Endodermal cell (in vitro differentiated cells): ENCODE measurements at regions not wholly inside any gene's neighbourhood (a gene's known extent, or its start where the extent isn't known, plus 50 kb on each side); places are given as distances from the start of the nearest gene placed in this dataset.

Experiments
- DNase-seq: peaks from one replicate; pipeline ENCODE4 v3.0.0-alpha.2; 2017
- H3K27ac ChIP-seq: 2 replicates; pipeline ENCODE4 v1.5.1; 2013; ENCODE audit warnings: mild to moderate bottlenecking, low read depth, low read length, moderate library complexity
- H3K27me3 ChIP-seq: 2 replicates; pipeline ENCODE4 v1.6.1; 2013; ENCODE audit warnings: mild to moderate bottlenecking, low read length, moderate library complexity; ENCODE audit not compliant: insufficient read depth, control insufficient read depth, poor library complexity, severe bottlenecking
- H3K36me3 ChIP-seq: 2 replicates; pipeline ENCODE4 v1.7.0; 2013; ENCODE audit warnings: mild to moderate bottlenecking, low read length, moderate library complexity; ENCODE audit not compliant: control insufficient read depth, insufficient read depth
- H3K4me1 ChIP-seq: one replicate; pipeline ENCODE4 v1.7.0; 2013; ENCODE audit warnings: low read length; ENCODE audit not compliant: control insufficient read depth, insufficient read depth
- H3K4me3 ChIP-seq: 2 replicates; pipeline ENCODE4 v1.5.1; 2013; ENCODE audit warnings: mild to moderate bottlenecking, low read length, moderate library complexity
- H3K9ac ChIP-seq: 2 replicates; pipeline ENCODE4 v1.6.1; 2013; ENCODE audit warnings: mild to moderate bottlenecking, low read length, moderate library complexity; ENCODE audit not compliant: poor library complexity, severe bottlenecking; ENCODE audit errors: extremely low read depth
- H3K9me3 ChIP-seq: 2 replicates; pipeline ENCODE4 v1.6.1; 2013; ENCODE audit warnings: mild to moderate bottlenecking, low read length, moderate library complexity; ENCODE audit not compliant: control insufficient read depth
- H3K27ac Mint-ChIP-seq: 2 replicates; pipeline ENCODE4 v1.8.0; 2020; ENCODE audit warnings: mixed read lengths
- H3K27me3 Mint-ChIP-seq: 2 replicates; pipeline ENCODE4 v1.8.0; 2021; ENCODE audit warnings: mild to moderate bottlenecking, mixed read lengths; ENCODE audit not compliant: insufficient read depth
- H3K36me3 Mint-ChIP-seq: 2 replicates; pipeline ENCODE4 v1.8.0; 2020; ENCODE audit warnings: low read depth, mixed read lengths
- H3K4me1 Mint-ChIP-seq: 2 replicates; pipeline ENCODE4 v1.8.0; 2020; ENCODE audit warnings: mixed read lengths
- H3K4me3 Mint-ChIP-seq: 2 replicates; pipeline ENCODE4 v1.8.0; 2020; ENCODE audit warnings: mild to moderate bottlenecking, moderate library complexity, mixed read lengths
- H3K9me3 Mint-ChIP-seq: 2 replicates; pipeline ENCODE4 v1.8.0; 2020; ENCODE audit warnings: mild to moderate bottlenecking, mixed read lengths
- CTCF ChIP-seq: fragments of 200-600 bp; sonication (generic); conservative IDR thresholded peaks from 2 replicates; pipeline ENCODE4 v1.5.0; 2021; ENCODE audit warnings: antibody characterized with exemption, mild to moderate bottlenecking
- WGBS, 2 experiments: methylation state at CpG; one replicate each; pipeline versions ENCODE4 v1.1.5 to v1.1.7; 2013; ENCODE audit warnings: missing lambda C conversion rate in 2 of 2, mixed read lengths in 1 of 2; ENCODE audit not compliant: insufficient coverage in 1 of 2, insufficient read length in 1 of 2; 5-methylcytosine and 5-hydroxymethylcytosine counted together

GRCh38 chr10:9419757-9420156, 1365.3 kb downstream of the GATA3 start:
- Mint-ChIP-seq H3K36me3 (no peaks in the 10 kb centered on the region), H3K27me3 (no peaks in the 10 kb centered on the region), H3K27ac (no peak overlapping the region), H3K4me1 (no peaks in the 10 kb centered on the region), H3K9me3 (peaks cover 15% of the 10 kb centered on the region), H3K4me3 (no peak overlapping the region)
- H3K27me3 ChIP-seq, result no peaks in the 10 kb centered on the region
- H3K4me3 ChIP-seq, result no peak overlapping the region
- no peak overlapping the region for H3K27ac ChIP-seq
- H3K4me1 ChIP-seq, result no peaks in the 10 kb centered on the region
- peaks cover 13% of the 10 kb centered on the region for H3K9me3 ChIP-seq
- no peak overlapping the region for H3K9ac ChIP-seq
- no peak for TF ChIP-seq CTCF
- H3K36me3 ChIP-seq, result no peaks in the 10 kb centered on the region
- no peak for DNase-seq

DNA sequence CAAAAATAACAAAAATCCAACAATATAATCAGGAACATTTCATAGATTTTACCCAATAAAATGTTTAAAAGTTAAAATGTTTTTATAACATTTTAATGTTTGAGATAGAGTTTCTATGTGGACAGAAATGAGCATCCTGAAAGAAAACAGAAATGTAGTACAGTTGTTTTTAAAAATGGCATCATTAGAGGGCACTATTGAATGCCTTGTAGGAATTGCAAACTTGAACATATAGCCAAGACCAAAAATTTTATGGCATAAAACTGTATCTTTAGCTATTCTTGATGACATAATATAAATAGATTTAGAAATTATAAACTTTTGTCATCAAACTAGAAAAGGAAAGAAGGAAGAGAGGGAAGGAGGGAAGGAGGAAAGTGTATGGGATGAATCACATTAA, 1372.7 kb downstream of the GATA3 start:
- no peak for TF ChIP-seq CTCF
- peaks cover 22% of the 10 kb centered on the region for H3K9me3 ChIP-seq
- no peak overlapping the region for H3K4me3 Mint-ChIP-seq

GRCh38 chr10:9437131-9437530, 1382.6 kb downstream of the GATA3 start:
- H3K4me1 ChIP-seq, result no peaks in the 10 kb centered on the region
- WGBS, 2 experiments, result 95% methylated on average over 2 of the region's 2 CpGs
- TF ChIP-seq CTCF, result no peak
- no peaks in the 10 kb centered on the region for H3K27me3 ChIP-seq
- no peaks in the 10 kb centered on the region for H3K36me3 ChIP-seq
- Mint-ChIP-seq H3K4me1 (no peaks in the 10 kb centered on the region), H3K9me3 (peaks cover 9% of the 10 kb centered on the region), H3K27ac (no peak overlapping the region), H3K36me3 (no peaks in the 10 kb centered on the region), H3K27me3 (no peaks in the 10 kb centered on the region), H3K4me3 (no peak overlapping the region)
- no peak overlapping the region for H3K9ac ChIP-seq
- peak; percentile 46 for DNase-seq
- H3K9me3 ChIP-seq, result peaks cover 10% of the 10 kb centered on the region
- H3K27ac ChIP-seq, result no peak overlapping the region
- H3K4me3 ChIP-seq, result no peak overlapping the region

More for the DNA sequence above, 1372.7 kb downstream of the GATA3 start:
- Mint-ChIP-seq H3K27me3 (no peaks in the 10 kb centered on the region), H3K36me3 (no peaks in the 10 kb centered on the region), H3K4me1 (no peaks in the 10 kb centered on the region), H3K9me3 (peaks cover 29% of the 10 kb centered on the region), H3K27ac (no peak overlapping the region)
- H3K27ac ChIP-seq, result no peak overlapping the region
- H3K27me3 ChIP-seq, result no peaks in the 10 kb centered on the region
- H3K36me3 ChIP-seq, result no peaks in the 10 kb centered on the region
- H3K4me3 ChIP-seq, result no peak overlapping the region
- no peak for DNase-seq
- no peak overlapping the region for H3K9ac ChIP-seq
- no peaks in the 10 kb centered on the region for H3K4me1 ChIP-seq
